ENCODE measurements at regions not wholly inside any gene's neighbourhood (a gene's known extent, or its start where the extent isn't known, plus 50 kb on each side); places are given as distances from the start of the nearest gene placed in this dataset.
A peak's percentile ranks its signal among the peaks of the same experiment; 100 is the strongest.

DNA sequence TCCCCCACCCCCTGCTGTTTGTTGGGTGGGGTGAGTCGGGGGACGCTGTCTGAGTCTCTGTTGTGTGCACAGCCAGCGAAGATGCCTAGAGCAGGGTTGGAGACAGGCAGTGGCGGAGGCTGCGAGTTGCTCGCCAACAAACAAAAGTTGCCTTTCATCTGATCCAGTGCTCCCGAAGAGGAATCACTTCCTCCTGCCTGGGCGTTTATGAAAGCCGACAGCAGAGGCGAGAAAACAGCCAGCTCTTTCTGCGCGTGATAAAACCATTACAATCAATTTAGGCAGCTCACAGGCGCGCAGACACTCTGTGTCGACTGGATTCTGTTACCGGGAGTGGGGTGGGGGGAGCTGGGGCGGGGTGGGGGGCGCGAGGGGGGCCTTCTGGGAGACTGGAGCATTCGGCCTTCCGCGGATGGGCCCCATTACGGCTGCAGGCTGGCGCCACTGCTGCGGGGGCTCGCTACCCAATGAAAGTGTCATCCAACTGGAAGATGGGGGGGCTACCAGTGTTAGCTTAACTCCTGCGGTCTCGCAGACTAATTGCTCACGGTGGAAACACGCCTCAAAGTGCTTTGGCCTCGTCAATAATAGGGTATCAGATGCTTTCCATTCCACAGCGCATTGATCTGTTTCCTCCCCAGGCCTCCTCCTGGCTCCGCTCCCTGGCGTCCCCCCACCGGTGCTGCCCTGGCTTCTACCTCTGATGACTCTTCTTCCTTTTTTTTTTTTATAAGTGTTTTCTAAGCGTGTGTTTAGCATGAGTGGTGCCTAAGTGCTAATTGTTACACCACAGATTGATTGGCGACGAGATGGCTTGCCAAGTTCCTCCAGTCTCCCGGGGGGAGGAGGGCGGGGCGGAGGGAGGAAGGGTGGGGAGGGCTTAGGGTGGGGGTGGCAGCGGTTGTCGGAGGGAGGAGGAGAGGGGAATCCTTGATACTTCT is 678.4 kb downstream of the MED13L start:
- DNase-seq, result peak in 46 of 56 donors; percentile 2 to 77 (median 30)

DNA sequence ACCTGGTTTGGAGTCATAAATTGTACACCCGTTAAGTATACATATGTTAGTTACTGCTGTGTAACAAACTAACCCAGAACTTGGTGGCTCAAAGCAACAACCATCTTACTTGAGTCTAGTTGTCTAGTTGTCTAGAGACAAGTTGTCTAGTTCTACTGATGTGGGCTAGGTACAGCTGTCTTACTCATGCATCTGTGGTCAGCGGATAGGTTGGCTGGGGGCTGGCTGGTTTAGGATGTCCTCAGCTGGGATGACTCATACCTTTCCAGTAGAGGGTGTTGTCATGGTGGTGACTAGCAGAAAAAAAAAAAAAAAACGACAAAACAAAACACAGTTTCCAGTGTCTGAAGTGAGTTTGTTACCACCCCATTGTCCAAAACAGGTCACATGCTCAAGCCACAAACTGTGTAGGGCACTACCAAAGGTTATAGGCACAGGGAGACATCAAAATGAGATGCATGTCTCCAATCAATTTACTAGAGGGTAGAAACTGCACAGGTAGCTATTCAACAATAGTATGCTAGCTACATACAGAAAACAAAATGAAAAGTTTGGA is 680.3 kb downstream of the MED13L start:
- DNase-seq, result no peak

DNA sequence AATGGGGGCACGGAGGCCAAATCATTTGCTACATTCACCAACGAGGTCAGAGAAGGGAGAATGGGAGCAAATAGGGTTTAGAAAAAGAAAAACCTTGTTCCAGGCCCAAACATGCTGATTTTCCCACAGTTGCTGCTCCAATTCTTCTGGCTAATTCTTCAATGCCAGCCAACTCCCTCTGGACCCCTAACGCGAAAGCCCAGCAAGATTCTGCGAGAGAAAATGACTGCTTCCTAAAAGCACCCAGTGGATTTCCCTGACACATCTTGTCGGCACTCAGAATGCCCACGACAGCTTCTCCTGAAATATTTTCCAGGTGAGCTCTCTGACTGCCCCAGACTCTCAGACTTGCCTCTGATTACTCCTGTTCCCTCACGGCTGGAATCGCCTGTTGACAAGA is 689.4 kb downstream of the MED13L start:
- no peak for DNase-seq

DNA sequence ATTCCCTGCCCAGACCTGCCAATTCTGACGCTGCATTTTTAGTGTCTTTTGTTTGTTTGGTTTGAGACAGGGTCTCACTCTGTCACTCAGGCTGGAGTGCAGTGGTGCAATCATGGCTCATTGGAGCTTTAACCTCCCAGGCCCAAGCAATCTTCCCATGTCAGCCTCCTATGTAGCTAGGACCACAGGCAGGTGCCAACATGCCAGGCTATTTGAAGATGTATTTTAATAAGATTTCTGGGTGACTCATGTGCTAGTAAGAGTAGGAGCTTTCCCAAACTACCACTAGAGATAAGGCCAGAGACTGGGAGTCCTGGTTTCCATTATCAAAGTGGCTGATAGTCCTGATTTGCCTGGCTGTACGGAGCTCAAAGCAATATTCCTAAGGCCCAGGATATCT is 693.3 kb downstream of the MED13L start:
- no peak for DNase-seq

DNA sequence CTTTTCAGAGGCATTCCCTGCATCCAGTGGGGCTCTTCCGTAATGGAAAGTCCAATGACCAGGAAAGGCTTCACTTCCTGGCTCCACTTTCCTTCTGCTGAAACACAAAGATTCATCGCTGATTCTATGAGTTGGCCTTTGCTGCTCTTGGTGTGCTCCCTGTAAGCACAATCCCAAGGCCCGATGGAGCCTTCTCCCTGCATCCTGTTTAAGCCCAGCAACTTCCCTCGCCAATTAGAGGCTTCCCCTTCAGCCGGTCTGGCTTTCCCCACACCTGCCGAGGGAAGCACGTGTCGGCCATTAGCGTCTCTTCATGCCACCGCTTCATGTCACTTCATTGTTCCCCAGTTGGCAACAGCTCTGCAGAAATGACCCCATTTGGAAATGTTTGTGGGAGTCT is 693.9 kb downstream of the MED13L start:
- no peak for DNase-seq

DNA sequence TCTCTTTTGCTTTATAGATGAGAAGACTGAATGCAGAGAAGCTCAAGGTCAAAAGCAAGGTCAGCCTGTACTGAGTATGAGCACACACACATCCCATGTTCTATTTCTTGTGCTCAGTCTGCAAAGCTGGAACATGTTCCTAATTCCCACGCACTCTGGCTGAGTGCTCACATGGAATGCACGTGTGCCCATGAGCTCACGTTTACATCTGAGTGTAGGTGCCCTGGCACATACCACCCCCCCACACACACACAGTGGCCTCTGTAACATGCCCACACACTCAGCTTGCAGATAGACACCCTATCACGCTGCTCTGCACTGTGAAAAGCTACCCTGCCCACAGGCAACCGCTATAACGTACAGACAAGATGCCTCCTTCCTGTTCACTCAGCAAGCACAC is 700.1 kb downstream of the MED13L start:
- no peak for DNase-seq

DNA sequence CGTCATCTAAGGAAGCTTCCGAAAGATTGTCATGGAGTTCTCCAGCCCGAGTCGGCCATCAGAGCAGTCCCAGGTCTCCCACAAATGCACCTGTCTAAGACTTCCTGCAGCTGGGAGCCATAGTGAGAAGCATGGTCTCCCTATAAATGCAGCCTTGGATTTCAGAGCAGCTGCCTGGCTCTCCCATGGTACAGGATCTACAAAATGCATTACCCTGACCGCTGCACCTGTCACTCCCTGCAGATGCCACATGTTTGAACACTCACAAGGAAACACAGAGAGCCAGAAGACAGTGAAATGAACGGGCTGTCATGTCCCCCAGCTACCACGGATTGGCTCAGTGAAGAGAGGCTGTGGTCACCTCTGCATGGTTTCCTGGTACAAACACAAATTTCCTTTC is 702.7 kb downstream of the MED13L start:
- DNase-seq, result no peak

DNA sequence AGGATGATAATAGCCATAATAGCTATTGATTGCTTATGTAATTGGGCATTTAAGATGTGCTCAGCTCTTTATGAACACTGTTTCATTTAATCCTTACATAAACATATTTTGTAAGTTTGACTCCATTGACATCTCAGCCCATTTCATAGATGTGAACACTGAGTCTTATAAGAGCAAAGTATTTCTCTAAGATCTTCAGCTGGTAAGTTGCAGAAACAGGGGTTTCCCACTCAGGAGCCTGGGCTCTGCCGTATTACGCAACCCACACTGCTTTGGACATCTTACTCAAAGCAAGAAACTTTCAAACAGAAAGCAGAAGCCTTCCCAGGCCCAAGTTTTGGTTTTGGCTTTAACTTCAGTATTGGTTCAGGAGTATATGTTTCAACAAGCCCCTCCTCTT is 705.1 kb downstream of the MED13L start:
- DNase-seq, result peak in 5 of 56 donors; percentile 2 to 24 (median 8)

DNA sequence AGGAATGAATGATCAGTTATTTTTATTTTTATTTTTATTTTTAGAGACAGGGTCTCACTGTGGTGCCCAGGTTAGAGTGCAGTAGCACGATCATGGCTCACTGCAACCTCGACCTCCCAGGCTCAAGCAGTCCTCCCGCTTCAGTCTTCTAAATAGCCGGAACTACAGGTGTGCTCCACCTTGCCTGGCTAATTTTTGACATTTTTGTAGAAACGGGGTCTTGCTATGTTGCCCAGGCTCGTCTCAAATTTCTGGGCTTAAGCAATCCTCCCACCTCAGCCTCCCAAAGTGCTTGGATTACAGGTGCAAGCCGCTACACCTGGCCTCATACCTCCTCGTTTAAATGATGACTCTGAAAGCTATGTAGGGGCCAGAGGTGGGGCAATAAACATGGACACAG is 706.0 kb downstream of the MED13L start:
- no peak for DNase-seq

DNA sequence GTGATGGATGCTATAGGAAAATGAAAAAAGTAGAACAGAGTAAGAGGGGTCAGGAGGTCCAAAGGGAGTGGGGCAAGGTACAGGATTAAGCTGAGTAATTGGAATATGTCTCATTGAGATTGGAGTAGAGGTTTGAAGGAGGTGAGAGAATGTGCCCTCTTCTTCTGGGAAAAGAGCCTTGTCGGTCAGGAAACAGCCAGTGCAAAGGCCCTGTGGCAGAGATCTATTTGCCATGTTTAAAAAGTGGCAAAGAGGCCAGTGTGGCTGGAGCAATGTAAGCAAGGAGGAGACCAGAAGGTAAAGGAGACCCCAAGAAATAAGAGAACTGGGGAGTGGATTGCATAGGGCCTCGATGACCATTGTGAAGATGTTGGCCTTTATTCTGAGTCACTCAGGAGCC is 706.5 kb downstream of the MED13L start:
- no peak for DNase-seq

DNA sequence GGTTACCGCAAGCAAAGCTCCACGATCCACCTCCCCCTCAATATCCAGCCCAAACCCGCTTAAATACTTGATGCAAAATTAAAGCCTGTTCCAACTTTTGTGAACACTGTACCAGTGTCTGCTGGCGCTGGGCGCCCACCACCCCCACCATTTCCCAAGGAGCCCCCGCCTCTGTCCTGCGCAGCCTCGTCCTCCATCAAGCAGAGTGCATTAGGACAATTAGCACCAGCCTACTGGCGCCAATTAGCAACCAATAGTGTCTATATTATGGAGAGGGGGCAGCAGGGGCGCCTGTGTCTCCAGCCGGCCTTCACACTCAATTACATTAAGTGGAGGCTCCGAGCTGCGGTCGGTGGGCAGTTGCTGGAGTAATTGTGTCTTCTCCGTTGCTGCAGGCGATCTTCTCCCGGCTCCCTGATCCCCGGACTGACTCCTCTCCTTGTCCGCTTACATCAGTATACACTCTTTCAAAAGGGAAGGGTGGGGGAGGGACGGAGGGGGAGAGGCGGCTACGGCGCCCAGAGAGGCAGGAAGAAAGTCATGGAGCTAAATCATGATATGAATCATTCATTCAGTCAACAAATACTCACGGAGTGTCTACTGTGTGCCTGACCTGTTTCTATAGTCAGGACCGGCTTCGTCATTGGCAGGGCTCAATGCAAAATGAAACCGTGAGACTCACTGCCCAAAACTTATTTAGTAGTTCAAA is 707.3 kb downstream of the MED13L start:
- no peak for DNase-seq

DNA sequence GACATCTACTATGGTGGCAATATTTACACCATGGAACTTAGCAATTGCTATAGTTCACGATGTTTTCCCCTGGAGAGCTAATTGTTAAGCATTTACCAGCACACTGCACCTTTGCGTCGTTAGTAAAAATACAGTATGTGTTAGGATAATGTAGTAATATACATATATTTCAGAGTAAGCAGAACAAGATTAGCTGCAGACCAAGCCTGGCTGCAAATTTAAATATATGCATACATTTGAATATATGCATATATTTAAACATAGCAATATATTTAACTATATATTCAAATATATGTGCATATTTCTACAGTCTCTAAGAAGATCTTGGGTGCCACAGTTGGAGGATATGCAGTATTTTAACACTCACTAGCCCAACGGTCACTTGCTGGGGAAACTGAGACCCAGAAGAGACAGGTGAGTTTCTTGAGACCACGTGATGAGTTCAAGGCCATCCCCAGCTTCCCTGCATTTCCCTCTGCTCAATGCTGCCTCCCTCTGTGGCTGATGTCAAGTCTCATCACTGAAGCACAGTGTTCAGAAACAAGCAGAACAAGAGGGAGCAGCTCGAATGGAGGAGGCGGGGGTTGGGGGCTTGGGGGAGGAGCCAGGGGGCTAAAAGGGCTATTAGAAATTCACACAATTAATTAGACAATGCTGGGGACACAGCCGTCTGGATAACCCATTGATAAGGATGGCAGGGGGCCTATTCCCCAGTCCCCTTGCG is 708.0 kb downstream of the MED13L start:
- peak in 26 of 56 donors; percentile 1 to 38 (median 11) for DNase-seq

DNA sequence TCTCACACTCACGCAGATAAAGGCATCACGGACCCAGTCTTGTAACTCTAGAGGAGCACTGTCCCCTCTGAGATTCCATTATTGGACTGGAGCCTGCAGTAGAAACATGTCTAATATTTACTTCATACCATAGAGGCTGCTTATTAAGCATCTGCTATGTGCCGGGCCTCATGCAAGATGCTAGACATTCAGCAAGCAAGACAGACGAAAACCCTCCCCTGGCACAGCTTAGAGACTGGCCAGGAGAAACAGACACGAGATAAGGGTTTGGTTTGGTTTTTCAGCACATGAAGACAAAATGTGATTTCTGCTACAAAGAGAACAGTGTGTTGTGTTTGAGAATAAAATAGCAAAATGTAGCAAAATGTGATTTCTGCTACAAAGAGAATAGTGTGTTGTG is 719.2 kb downstream of the MED13L start:
- no peak for DNase-seq

DNA sequence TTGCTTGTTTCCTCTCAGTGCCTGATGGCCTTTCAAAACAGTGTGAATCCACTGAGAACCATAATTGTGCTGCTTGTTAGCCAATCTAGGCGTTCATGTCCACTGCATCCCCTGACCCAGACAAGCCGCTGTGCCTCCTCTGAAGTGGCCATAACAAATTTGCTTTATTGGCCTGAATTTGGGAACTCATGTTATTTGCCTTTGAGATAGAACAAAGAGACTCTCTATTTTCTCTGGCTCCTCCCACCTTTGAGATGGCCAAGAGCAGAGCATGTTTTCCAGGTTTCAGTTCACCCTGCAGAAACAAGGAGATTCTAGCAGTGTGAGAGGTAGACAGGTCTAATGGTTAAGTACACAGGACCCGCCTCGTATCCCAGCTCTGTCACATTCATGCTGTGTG is 723.9 kb downstream of the MED13L start:
- DNase-seq, result no peak

DNA sequence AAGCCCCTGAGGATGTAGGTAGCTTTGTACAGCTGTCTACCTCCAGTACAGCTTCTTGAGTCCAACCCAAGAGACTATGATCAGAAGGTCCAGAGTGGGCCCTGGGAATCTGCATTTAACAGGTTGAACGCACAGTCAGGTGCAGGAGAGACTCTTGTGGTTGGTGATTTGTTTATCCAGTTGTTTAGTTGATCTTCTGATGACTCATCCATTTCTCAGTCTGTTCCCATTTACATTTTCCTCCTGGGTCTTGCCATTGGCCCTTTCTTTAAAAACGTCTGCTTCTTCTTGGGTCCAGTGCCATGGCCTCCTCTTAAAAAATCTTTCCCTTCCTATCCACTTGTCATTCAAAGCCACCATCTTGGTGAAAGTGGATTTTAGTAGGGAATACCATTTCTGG is 734.2 kb downstream of the MED13L start:
- DNase-seq, result no peak

DNA sequence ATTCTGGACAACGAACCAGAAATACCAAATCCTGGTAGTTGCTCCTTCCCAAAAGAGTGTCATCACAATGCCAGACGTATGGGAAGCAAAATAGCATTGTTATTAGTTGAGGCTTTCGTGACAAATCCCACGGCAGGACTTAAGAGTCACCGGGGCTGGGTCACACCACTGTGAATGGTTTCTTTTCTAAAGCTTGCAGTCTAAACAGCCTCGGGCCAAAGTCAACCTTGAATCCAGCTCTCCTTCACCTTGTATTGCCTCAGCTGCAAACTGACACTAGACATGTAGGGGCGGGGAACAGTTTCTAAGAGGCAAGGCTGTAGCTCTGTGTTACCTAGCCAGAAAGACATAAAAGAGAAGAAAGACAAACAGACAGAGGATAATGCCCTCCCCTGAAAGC is 734.8 kb downstream of the MED13L start:
- no peak for DNase-seq

DNA sequence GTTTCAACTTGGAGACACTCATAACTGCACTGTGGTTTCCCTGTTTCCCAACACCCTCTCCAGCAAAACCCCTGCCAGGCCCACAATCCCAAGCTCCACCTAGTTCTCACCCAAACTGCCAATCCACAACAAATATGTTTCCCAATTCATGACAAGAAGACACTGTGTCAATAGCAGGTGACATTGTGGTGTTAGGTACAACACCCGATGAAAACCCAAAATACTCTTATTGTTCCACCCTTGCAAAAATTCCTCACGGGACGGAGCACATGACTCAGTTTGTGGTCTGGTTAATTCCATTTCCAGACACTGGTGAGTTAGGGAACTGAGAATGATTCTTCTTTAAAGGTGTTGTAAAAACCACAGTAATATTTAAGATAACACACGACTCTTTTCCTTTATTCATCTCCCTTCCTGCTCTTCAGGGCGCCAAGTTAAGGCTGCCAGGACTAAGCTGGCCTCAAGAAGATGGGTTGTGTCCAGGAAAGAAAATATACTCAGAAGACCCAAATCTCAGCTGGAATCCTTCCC is 735.5 kb downstream of the MED13L start:
- no peak for DNase-seq

DNA sequence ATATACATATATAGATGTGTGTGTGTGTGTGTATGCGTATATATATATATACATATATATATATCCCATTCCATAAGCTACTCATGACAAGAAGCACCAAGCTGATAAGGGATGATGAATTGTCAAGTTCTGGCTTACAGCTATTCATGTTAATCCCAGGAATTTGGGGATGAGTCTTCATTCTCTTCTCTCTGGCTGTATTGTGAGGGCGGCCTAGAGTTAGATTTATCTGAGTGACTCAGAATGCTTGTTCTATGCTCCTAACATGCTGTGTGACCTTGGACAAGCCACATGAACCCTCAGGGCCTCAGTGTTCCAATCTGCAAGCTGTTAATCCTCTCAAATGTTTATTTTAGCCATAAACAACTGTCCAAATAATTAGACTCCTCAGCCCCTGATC is 749.0 kb downstream of the MED13L start:
- DNase-seq, result no peak

DNA sequence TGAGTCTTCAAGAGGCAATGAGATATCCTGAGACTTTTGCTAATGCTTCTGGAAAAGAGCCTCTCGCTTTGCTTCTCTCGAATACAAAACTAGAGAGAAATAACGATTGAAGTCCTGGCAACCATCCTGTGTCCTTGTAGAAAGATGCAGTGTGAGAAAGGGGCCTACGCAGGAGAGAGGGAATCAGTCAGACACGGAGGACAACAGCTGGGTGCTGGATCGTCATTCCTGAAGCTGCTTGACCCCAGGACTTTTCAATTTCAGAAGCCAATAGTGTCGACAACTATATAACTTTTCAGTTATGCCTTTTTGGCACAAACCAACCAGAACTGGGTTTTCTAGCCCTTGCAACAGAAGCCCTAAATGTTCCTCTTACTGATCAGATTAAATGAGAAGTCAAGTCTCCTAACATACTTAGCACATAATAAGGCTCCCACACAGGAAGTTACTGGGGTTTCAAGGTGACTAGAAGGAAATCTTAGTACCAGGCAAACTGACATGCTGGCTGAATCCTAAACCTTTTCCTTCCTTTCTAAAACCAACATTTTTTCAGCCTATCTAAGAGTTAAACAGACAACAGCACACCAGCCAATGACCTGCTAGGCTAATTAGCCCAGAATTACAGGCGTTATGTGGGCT is 755.6 kb downstream of the MED13L start:
- DNase-seq, result no peak

DNA sequence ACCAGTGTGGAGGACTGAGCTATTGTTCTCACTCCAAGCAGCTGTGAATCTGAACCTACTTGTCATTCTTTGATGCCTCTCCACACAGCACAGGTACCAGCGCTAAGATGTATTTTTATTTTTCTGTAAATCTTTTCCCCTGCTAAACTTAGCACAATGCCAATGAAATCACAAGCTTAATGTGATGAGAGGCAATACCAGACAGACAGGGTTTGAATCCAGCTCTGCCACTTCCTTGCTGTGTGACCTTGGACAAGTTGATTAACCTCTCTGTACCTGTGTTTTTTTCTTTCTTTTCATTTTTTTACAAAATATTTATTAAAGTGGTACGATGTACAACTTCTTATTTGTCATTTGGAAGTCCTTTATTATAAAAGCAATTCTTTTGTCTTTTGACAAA is 757.6 kb downstream of the MED13L start:
- DNase-seq, result no peak

DNA sequence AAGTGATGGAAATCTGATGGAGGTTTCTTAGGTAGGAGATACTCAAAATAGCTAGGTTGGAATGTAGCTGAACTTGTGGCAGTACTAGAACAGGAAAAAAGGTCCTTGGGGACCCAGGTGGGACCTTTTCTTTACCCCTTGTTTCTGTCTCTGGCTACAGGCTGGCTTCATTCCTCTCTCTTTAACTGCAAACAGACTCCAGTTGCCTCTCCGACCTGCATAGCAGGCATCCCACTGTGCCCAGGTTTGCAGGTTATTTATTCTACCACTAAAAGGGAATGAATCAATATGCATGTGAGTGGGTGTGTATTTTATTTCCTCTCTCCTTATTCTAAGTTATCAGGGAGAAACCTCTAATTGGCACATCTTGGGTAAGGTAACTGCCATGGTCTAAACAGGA is 758.1 kb downstream of the MED13L start:
- DNase-seq, result no peak
